Right lobe of liver (tissue), 6 donors: ENCODE measurements at regions not wholly inside any gene's neighbourhood (a gene's known extent, or its start where the extent isn't known, plus 50 kb on each side); places are given as distances from the start of the nearest gene placed in this dataset.
A peak's percentile ranks its signal among the peaks of the same experiment; 100 is the strongest.

Source experiments
- ATAC-seq, 4 donors: fragments of 200-7000 bp; cut with Tn5 transposase; one replicate each; pipeline ENCODE4 v1.9.1; 2020; ENCODE audit warnings: mild to moderate bottlenecking in 4 of 4, moderate library complexity in 4 of 4
- DNase-seq, 3 donors: peaks; one replicate each; pipeline ENCODE4 v3.0.0-alpha.2; 2020
- H3K27ac ChIP-seq, 3 donors: fragments of 200-600 bp; one replicate each; pipeline ENCODE4 v1.8.0; 2022
- H3K27me3 ChIP-seq, 2 donors: fragments of 200-600 bp; one replicate each; pipeline ENCODE4 v1.8.0; 2022
- H3K36me3 ChIP-seq, 4 donors: fragments of 200-600 bp; sonication (generic) in 1 of 4; one replicate each; pipeline versions ENCODE4 v1.5.1 to v1.8.0; 2017 to 2022; ENCODE audit warnings: control low read depth in 1 of 4
- H3K4me1 ChIP-seq, 4 donors: fragments of 200-600 bp; sonication (generic) in 1 of 4; one replicate each; pipeline versions ENCODE4 v1.5.1 to v1.8.0; 2017 to 2022; ENCODE audit warnings: control low read depth in 1 of 4
- H3K4me3 ChIP-seq, 3 donors: fragments of 200-600 bp; one replicate each; pipeline ENCODE4 v1.8.0; 2022
- H3K9me3 ChIP-seq, 4 donors: fragments of 200-600 bp; sonication (generic) in 1 of 4; one replicate each; pipeline versions ENCODE4 v1.5.1 to v1.8.0; 2017 to 2022; ENCODE audit warnings: control low read depth in 1 of 4
- CTCF ChIP-seq, 4 donors: fragments of 200-600 bp in 3 of 4; fragments of 450-650 bp in 1 of 4; IDR thresholded peaks; one replicate each; pipeline versions ENCODE4 v1.5.1 to v1.8.0; 2016 to 2022; ENCODE audit warnings: antibody characterized with exemption in 4 of 4, mild to moderate bottlenecking in 2 of 4
- POLR2A ChIP-seq: fragments of 450-650 bp; IDR thresholded peaks from one replicate; pipeline ENCODE4 v1.6.1; 2017; ENCODE audit warnings: antibody characterized with exemption, mild to moderate bottlenecking
- WGBS: methylation state at CpG from one replicate; pipeline ENCODE4 v1.1.6; 2018; ENCODE audit warnings: low coverage, low lambda C conversion rate; ENCODE audit not compliant: insufficient coverage; ENCODE audit errors: missing lambda C conversion rate; 5-methylcytosine and 5-hydroxymethylcytosine counted together
- intact Hi-C, 2 donors: fragments of 100-400 bp; cut with DNase I; formaldehyde crosslinking; loops; one replicate each; pipeline versions ENCODE4 v1.11.2 to v1.14.1; 2022
- donor health status: DM: no; HTN: yes; CAD: no.
- donor health status: DM: no; HTN: no; CAD: no.
- donor health status: DM: no; HTN: no; CAD: no.
- donor health status: DM: no; HTN: yes; CAD: no.
- donor health status: DM: no; HTN: yes; CAD: no.

- no peaks in the 10 kb centered on the region for H3K36me3 ChIP-seq
- no peak overlapping the region for H3K27ac ChIP-seq
- TF ChIP-seq CTCF (IDR thresholded peaks at IDR 0.05) (no peak), POLR2A (no peak)
- intact Hi-C loops = no loop called here
- H3K4me3 ChIP-seq = no peak overlapping the region
- 37% methylated on average over 5 of the region's 5 CpGs for WGBS
- no peaks in the 10 kb centered on the region for H3K4me1 ChIP-seq
- ATAC-seq = peak in 1 of 4 donors; percentile 67
- DNase-seq = no peak
- no peaks in the 10 kb centered on the region for H3K9me3 ChIP-seq
- H3K27me3 ChIP-seq = no peaks in the 10 kb centered on the region
These were observed 323.9 kb upstream of the RND3 start for GRCh38 chr2:150811259-150811855.

- no peak for DNase-seq
- 69% methylated on average over 2 of the region's 2 CpGs for WGBS
- Histone ChIP-seq H3K4me3 (no peak overlapping the region), H3K27me3 (no peaks in the 10 kb centered on the region), H3K27ac (no peak overlapping the region), H3K9me3 (no peaks in the 10 kb centered on the region), H3K36me3 (no peaks in the 10 kb centered on the region), H3K4me1 (no peaks in the 10 kb centered on the region)
- intact Hi-C loops = no loop called here
- TF ChIP-seq POLR2A (no peak), CTCF (IDR thresholded peaks at IDR 0.05) (no peak)
- no peak for ATAC-seq
These were observed 321.6 kb upstream of the RND3 start for GRCh38 chr2:150809103-150809502.

GRCh38 chr2:150806336-150806735 is 318.9 kb upstream of the RND3 start:
- ATAC-seq (no peak), DNase-seq (no peak)
- Histone ChIP-seq H3K4me1 (no peaks in the 10 kb centered on the region), H3K9me3 (no peaks in the 10 kb centered on the region), H3K27ac (no peak overlapping the region), H3K27me3 (no peaks in the 10 kb centered on the region), H3K4me3 (no peak overlapping the region), H3K36me3 (no peaks in the 10 kb centered on the region)
- no peak for TF ChIP-seq POLR2A
- TF ChIP-seq CTCF (IDR thresholded peaks at IDR 0.05) = no peak
- intact Hi-C loops = no loop called here
- WGBS = 51% methylated on average over 4 of the region's 4 CpGs

- H3K9me3 ChIP-seq = no peaks in the 10 kb centered on the region
- intact Hi-C loops = no loop called here
- ATAC-seq (no peak), DNase-seq (no peak)
- no peaks in the 10 kb centered on the region for H3K27me3 ChIP-seq
- H3K27ac ChIP-seq = no peak overlapping the region
- no peaks in the 10 kb centered on the region for H3K36me3 ChIP-seq
- no peak overlapping the region for H3K4me3 ChIP-seq
- no peak for TF ChIP-seq CTCF (IDR thresholded peaks at IDR 0.05)
- TF ChIP-seq POLR2A = no peak
- no peaks in the 10 kb centered on the region for H3K4me1 ChIP-seq
- 68% methylated on average over 6 of the region's 6 CpGs for WGBS
These were observed 316.4 kb upstream of the RND3 start for GRCh38 chr2:150803689-150804398.
